C4-2B (cell line): ENCODE measurements at regions not wholly inside any gene's neighbourhood (a gene's known extent, or its start where the extent isn't known, plus 50 kb on each side); places are given as distances from the start of the nearest gene placed in this dataset.

Experiments used
- H3K27ac ChIP-seq: fragments of 450-650 bp; 2 replicates; pipeline ENCODE4 v1.5.1; 2017
- CTCF ChIP-seq: fragments of 450-650 bp; conservative IDR thresholded peaks from 2 replicates; pipeline ENCODE4 v1.5.1; 2017; ENCODE audit warnings: mild to moderate bottlenecking
- ZFX ChIP-seq: fragments of 450-650 bp; IDR thresholded peaks from 2 replicates; pipeline ENCODE4 v1.6.1; 2017

GRCh38 chr10:33385015-33385414, 50.5 kb upstream of the NRP1 start:
- no peak for TF ChIP-seq ZFX
- no peak for TF ChIP-seq CTCF
- H3K27ac ChIP-seq = no peak overlapping the region
